MV-4-11 (cell line): ENCODE measurements at regions not wholly inside any gene's neighbourhood (a gene's known extent, or its start where the extent isn't known, plus 50 kb on each side); places are given as distances from the start of the nearest gene placed in this dataset.
"Not testable (repeated sequence)": the region's sequence is repeated elsewhere in the genome, so short reads cannot be mapped to it uniquely, and the experiment has no call there.

ENCODE experiments used
- DNase-seq: peaks from one replicate; lab custom pipeline; 2025; lab: John Stamatoyannopoulos, UW

GRCh38 chr6:134394905-134395304 lies 77.0 kb upstream of the SGK1 start:
- DNase-seq, result no peak

- DNase-seq, result no peak
These were observed 76.3 kb upstream of the SGK1 start for GRCh38 chr6:134394208-134394607.

- DNase-seq, result no peak
These were observed 73.3 kb upstream of the SGK1 start for GRCh38 chr6:134391205-134391604.

GRCh38 chr6:134389658-134390057 lies 71.7 kb upstream of the SGK1 start:
- DNase-seq, result no peak

- peak; percentile 93 for DNase-seq
These were observed 71.2 kb upstream of the SGK1 start for GRCh38 chr6:134389129-134389528.

GRCh38 chr6:134386482-134386881 lies 68.6 kb upstream of the SGK1 start:
- not testable (repeated sequence) for DNase-seq

GRCh38 chr6:134381959-134382358 lies 64.0 kb upstream of the SGK1 start:
- no peak for DNase-seq

- no peak for DNase-seq
These were observed 61.7 kb upstream of the SGK1 start for GRCh38 chr6:134379599-134379998.

- no peak for DNase-seq
These were observed 61.2 kb upstream of the SGK1 start for GRCh38 chr6:134379076-134379475.

GRCh38 chr6:134378426-134378825 lies 60.5 kb upstream of the SGK1 start:
- no peak for DNase-seq

- no peak for DNase-seq
These were observed 58.9 kb upstream of the SGK1 start for GRCh38 chr6:134376785-134377184.

- DNase-seq, result peak; percentile 88
These were observed 57.3 kb upstream of the SGK1 start for GRCh38 chr6:134375220-134375580.

- no peak for DNase-seq
These were observed 56.7 kb upstream of the SGK1 start for GRCh38 chr6:134374491-134375219.

- no peak for DNase-seq
These were observed 56.1 kb upstream of the SGK1 start for GRCh38 chr6:134373993-134374392.

GRCh38 chr6:134373282-134373922 lies 55.5 kb upstream of the SGK1 start:
- peak; percentile 99 for DNase-seq

GRCh38 chr6:134372603-134373281 lies 54.8 kb upstream of the SGK1 start:
- peak; percentile 51 for DNase-seq

- DNase-seq, result no peak
These were observed 50.8 kb upstream of the SGK1 start for GRCh38 chr6:134368670-134369069.
